ENCODE measurements at regions not wholly inside any gene's neighbourhood (a gene's known extent, or its start where the extent isn't known, plus 50 kb on each side); places are given as distances from the start of the nearest gene placed in this dataset.

GRCh38 chr10:10630782-10631181 lies 386.9 kb upstream of the CELF2 start:
- no peak overlapping the region for H4K91ac ChIP-seq (ENCODE audit: insufficient read depth, low read depth, low read length)
- no peaks in the 10 kb centered on the region for H3K36me3 ChIP-seq (ENCODE audit: control insufficient read depth, insufficient read depth, low read length)
- no peak overlapping the region for H2BK5ac ChIP-seq (ENCODE audit: low read depth, low read length, poor library complexity, severe bottlenecking)
- no peak overlapping the region for H3K27ac ChIP-seq (ENCODE audit: insufficient read depth, low read length)
- H3K9ac ChIP-seq (ENCODE audit: low read depth, low read length), result no peak overlapping the region
- no peaks in the 10 kb centered on the region for H3K9me1 ChIP-seq (ENCODE audit: insufficient read depth, low read length)
- no peak overlapping the region for H2BK15ac ChIP-seq (ENCODE audit: low read depth, low read length)
- no TSS peak for BruUV-seq (replicated peaks)
- DNase-seq (no peak), ATAC-seq (ENCODE audit: low read depth) (no peak)
- no peaks in the 10 kb centered on the region for H3K9me3 ChIP-seq (ENCODE audit: control insufficient read depth, insufficient read depth, low read length)
- dilution Hi-C loops (cut with HindIII; ENCODE audit: low sequenced_read_pairs, unreplicated experiment), result no loop called here
- WGBS, 2 experiments (ENCODE audit: extremely low coverage in 2 of 2, insufficient read length in 1 of 2), result no CpG with 5 or more reads among the region's 4 CpGs
- ChIA-PET CTCF (no interaction called here), POLR2A (ENCODE audit: unreplicated experiment) (no interaction called here)
- H3K79me1 ChIP-seq (ENCODE audit: low read depth in 1 of 2, low read length in 2 of 2), result no peaks in the 10 kb centered on the region
- no peak overlapping the region for H3K18ac ChIP-seq (ENCODE audit: low read depth, low read length)
- no peak overlapping the region for H2AK5ac ChIP-seq (ENCODE audit: low read depth, low read length)
- H2BK120ac ChIP-seq (ENCODE audit: low read depth, low read length), result no peak overlapping the region
- intact Hi-C loops (cut with micrococcal nuclease), result no loop called here
- H2AK9ac ChIP-seq (replicated peaks; ENCODE audit: low read depth, low read length, poor library complexity), result no peak overlapping the region
- no peaks in the 10 kb centered on the region for H4K20me1 ChIP-seq (ENCODE audit: insufficient read depth, low read length)
- no peak overlapping the region for H2BK20ac ChIP-seq (ENCODE audit: low read depth, low read length)
- H2AFZ ChIP-seq (replicated peaks; ENCODE audit: low read length, poor library complexity), result no peak overlapping the region
- no peak overlapping the region for H4K8ac ChIP-seq (ENCODE audit: low read depth in 2 of 2, low read length in 2 of 2)
- no peak overlapping the region for H3K56ac ChIP-seq (ENCODE audit: extremely low read depth, insufficient read depth, low read length)
- H3K4ac ChIP-seq (ENCODE audit: low read depth, low read length), result no peak overlapping the region
- no peaks in the 10 kb centered on the region; the same call in 1 of the 2 replicates for H3K27me3 ChIP-seq (ENCODE audit: control insufficient read depth, insufficient read depth, low read length)
- H4K5ac ChIP-seq (ENCODE audit: low read depth, low read length), result no peak overlapping the region
- no peak overlapping the region for H3K4me3 ChIP-seq (ENCODE audit: insufficient read depth, low read depth, low read length)
- H3K4me1 ChIP-seq (ENCODE audit: control insufficient read depth, insufficient read depth, low read length), result peaks cover 2% of the 10 kb centered on the region; the same call in 1 of the 2 replicates
- H3K23ac ChIP-seq (ENCODE audit: low read depth, low read length), result no peak overlapping the region
- in situ Hi-C loops (cut with MboI; ENCODE audit: low sequenced_read_pairs), result no loop called here
- H3K4me2 ChIP-seq (ENCODE audit: low read depth, low read length), result no peak overlapping the region
- no peak overlapping the region for H3K14ac ChIP-seq (replicated peaks; ENCODE audit: low read depth, low read length)
- TF ChIP-seq RCOR1 (IDR thresholded peaks at IDR 0.05; ENCODE audit: insufficient replicate concordance, low read length) (no peak), CEBPB (IDR thresholded peaks at IDR 0.05; ENCODE audit: low read depth, low read length) (no peak), ELK1 (IDR thresholded peaks at IDR 0.05; ENCODE audit: borderline replicate concordance, low read depth, low read length) (no peak), CHD1 (IDR thresholded peaks at IDR 0.05; ENCODE audit: low read depth, low read length) (no peak), USF2 (IDR thresholded peaks at IDR 0.05; ENCODE audit: low read depth, low read length) (no peak)

Measured in IMR-90 (cell line).